TTC549 (cell line): ENCODE measurements at regions not wholly inside any gene's neighbourhood (a gene's known extent, or its start where the extent isn't known, plus 50 kb on each side); places are given as distances from the start of the nearest gene placed in this dataset.

Source experiments
- FAIRE-seq: peaks from 2 replicates; lab custom pipeline; 2012; peaks lifted over from hg19 to GRCh38; lab: Jason Lieb, UNC

DNA sequence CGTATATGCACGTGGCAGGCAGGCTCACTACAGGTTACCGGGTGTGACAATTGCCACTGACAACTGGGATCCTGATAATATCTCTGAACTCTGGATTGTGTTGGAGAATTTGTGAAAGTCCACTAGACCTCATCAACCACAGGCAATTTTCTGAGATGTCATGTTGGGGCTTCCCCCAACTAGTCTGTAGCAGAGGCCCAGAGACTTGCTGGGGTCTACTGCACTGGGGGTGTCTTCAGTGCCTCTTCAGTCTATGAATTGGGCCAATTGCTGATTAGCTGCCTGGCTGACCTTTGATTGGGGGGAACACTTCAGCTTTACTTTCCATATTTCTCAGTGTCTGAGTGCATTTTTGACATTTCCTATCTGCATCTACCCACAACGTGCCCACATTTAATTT lies 201.5 kb downstream of the MTX2 start:
- FAIRE-seq: no peak

DNA sequence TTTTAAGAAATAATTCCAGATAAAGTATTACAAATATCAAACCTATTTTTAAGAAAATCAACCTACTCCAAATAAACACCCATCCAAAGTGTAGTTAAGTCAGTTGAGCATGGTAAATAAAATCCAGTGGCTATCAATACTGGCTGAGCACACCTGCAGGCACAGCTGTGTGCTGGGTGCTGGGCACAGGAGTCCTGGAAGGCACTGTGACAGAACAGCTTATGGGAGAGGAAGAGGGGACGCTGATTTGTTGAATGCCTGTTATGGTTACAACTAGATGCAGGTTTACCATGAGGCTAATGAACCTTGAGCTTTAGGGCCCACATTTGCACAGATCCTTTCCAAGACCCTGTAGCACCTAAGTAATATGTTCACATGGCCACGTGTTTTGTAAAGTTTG lies 202.7 kb downstream of the MTX2 start:
- no peak for FAIRE-seq

DNA sequence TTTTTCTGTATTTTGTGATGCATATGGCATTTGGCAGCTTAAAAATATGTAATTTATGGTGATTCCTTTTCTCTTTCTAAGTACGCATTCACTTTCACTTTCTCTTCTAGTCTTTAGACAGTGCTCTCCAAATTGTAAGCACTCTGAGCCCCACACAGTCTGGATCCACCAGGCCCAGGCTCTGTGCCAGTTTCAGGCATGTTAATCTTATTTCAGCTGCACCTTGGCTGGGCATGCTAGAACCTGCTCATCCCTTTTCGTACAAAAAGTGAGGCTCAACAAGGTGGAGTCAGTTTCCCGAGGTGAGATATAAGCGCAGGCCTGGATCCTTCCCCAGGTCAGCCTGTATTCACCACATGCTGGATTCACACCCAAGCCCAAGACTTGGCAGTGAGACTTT lies 203.9 kb downstream of the MTX2 start:
- no peak for FAIRE-seq

DNA sequence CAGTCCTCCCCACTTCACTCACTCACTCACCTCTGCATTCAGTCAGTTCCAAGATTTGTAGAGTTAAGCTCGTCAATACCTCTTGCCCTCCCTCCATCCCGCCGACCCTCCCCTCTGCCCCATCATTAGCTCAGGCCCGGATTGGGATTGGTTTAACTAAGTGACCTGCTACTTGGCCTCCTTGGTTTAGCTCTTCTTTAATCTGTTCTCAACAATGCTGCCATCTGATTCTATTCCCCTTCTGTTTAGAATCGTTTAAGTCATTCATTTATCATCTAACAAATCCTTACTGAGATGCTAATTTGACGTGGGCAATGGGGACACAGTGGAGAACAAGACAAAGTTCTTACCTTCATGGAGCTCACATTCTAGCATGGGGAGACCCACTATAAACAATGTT lies 204.6 kb downstream of the MTX2 start:
- FAIRE-seq: no peak

DNA sequence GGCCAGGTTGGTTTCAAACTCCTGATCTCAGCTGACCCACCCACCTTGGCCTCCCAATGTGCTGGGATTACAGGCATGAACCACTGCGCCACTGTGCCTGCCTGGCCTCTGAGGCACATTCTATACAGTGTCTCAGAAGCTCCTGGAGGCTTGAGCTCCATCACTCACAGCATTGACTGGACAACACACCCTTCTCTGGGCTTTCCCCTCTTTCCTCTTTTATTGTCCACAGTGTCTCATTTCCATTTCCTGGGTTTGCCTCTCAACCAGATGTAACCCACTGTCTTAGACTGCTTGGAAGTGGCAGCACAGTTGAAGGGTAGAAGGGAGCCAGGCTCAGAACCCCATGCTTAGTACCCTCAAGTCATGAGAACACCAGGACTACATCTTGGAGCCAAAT lies 208.1 kb downstream of the MTX2 start:
- no peak for FAIRE-seq

DNA sequence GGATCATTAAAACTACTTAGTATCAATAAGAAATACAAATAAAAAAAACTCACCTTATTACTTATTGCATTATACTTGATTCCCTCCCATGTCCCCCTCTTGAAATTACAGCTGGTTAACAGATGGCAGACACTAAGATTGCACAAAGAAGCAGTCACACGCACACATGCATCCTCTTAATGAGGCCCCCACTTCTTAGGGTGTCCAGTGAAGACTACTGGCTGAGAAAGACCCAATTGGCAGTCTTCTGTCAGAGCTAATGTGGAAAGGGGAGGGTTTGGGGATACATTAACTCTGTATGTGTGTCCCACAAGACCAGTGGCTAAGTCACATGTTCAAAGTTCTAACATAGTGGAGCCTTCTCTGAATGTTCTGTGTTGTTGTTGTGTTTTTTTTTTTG lies 210.7 kb downstream of the MTX2 start:
- no peak for FAIRE-seq

DNA sequence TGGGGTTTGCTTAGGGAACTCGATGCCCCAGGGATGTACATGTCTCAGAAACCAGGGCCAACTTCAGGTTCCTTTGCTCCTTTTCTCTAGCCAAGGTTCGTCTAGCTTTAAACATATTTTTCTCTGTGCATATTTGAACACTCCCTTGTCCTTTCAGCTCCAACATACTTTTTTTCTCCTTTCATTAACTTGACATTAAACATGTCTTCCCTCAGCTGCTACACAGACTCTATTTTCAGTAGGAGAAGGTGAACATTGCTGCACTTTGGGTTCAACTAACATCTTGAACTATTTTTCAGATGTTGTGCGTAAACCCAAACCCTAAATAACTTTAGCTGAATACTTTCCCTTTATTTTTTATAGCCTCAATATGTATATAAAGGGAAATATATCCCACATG lies 212.9 kb downstream of the MTX2 start:
- no peak for FAIRE-seq

DNA sequence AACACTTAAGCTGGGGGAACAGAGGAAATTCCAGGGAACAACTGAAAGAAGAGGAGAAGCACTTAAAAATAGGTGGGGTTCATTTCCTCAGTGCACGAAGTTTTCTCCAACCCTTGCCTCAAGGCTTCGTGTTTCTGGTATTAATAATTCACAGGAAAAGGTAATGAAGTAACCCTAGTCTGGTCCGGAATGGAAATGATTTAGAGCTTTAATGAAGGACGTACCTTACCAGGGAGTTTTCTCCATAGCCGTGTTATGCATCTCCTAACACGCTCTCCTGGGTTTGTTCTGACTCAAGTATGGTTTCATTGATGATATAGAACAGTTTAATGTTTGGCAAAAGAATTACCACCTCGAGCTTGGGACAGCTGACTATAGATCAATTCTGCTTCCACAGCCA lies 214.2 kb downstream of the MTX2 start:
- no peak for FAIRE-seq

DNA sequence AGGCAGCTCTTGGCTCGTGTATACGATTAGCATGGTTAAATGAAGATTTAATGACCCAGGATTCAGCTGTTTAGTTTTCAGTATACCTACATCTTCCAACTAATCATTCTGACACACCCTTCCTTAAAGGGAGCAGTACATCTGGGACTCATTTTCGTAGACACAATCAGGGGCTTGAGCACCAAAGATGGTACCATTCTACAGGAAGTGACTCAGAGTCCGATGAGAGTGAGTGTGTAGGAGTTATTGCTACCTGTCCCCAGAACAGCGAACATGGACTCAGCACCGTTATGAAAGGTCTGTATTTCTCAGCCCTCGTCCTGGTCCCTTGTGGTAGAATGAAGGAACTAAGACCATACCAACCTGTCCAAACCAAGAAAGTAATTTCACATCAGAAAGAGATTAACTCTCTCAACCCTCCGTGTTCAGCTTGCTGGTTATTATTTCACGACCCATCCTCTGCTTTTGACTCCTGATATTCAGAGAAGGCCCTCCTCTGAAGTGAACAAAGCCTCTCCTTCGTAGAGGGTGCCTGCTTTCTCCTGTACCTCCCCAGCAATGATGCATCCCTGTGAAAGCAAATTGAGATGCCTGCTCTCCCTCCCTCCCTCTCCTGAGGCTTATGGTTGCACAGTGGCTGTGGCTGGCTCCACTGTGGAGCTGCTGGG lies 214.8 kb downstream of the MTX2 start:
- FAIRE-seq: no peak

DNA sequence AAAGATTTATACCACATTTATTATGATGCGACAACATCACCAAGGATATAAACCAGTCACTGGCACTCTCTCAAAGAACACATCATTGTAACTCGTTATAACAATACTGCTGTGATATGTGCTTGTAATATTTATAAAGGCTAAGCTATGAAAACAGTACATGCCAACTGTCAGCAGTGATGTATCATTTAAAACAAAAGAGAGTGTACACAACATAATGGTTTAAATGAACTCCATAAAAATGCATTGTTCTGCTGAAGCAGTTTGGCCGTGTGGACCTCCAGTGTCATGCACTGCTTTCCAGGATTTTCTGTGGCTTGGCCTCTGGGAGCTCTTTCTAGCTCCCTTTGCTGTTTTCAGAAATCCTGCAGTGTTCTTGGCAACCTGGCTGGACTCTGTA lies 215.6 kb downstream of the MTX2 start:
- FAIRE-seq: no peak

DNA sequence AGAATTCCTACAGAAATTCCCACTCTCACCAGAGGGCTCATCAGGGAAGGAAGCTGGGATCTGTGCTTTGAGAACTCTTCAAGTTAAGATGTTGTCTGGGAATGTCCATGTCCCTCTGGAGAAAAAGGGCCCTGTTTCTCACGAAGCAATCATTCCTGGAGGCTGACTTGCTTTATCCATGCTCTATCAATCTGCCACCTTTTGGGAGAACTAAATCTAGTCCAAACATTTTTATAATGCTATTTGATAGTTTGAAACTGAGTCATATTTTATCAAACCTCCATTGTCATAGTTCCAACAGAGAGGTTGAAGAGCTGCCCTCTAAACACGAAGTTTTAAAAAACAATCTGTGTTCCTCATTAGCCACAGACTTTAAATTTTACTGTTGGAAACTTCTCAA lies 219.2 kb downstream of the MTX2 start:
- FAIRE-seq: no peak

DNA sequence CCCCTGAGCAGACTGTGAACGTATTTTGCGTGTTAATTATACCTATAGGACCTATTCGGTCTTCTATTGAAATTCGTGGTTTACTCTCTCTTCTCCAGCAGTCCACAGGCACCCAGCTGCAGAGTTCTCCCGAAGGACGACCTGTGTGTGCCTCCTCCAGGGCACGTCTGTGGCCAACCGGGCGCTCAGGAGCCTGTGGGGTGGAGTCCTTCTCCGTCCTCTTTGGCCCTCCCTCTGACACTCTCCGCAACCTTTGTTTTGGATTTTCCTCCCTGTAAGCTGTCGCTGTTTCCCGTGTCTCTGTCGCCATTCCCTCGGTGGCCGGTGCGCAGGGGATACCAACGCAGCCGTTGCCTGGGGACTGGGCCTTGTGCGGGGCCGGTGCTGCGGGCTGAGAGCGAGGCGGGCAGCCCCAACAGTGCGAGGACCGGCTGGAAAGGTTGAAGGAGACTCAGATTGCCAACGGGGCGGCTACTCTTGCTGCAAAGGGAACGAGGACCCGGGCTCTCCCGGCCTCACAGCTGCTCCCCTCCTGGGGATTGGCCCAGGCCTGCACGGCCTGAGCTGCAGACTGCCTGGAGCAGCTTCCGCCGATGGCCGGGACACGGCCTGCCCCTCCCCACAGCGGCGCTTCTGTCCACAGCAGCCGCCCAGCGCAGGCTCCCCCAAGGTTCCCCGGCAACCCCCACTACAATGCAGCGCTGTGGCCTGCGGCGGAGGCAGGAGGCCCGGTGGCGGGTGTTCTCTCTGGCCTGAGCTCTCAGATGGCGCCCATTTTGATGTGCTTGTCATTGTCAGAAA lies 221.0 kb downstream of the MTX2 start:
- no peak for FAIRE-seq

DNA sequence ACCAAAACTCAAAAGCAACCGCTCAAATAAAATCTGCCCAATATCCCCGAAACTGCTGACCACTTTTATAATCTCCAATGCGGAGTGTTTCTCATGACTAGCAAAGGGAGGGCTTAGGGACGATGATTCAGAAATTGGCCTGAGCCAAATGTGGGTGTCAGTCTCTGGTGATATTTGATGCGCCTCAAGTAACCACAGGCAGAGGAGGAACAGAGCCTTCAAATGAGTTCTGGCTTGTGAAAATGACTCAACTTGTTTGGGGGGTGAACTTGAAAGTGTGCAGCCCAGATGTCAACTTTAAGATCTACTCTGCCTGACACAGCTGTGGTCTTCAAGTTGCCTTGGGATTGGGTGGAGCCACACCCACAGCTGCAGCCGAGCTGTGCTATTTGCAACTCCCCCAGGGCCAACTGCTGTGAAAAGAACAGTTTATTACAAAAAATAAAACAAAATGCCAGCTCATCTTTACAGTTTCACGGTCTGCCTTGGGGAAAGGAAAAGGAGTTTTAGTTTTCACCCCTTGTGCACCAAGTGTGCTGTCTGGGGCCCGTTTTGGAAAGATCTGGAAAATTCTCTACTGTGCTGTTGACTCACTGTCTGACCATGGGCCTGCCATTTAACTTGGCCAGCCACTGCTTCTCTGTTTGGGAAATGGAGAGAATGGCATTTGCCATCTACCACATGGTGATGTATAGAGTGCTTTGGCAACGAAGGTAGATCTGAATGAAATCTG lies 222.1 kb downstream of the MTX2 start:
- no peak for FAIRE-seq

DNA sequence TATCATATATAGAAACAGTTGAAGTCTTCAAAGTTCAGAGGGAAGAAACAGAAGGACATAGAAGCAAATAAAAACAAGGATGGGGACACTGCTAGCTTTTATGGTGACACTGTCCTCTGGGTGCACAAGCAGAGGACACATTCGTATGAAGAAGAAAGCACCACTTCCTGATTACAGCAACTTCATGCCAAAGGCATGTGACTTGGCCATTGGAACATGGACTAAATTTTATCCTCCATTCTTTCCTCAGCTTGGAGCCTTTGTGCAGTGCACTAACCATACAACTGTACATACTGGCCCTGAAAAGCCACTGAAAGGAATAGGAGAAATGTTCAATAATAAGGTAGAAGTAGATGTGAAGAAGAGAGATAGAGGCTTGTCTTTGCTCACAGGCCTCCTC lies 223.3 kb downstream of the MTX2 start:
- no peak for FAIRE-seq

DNA sequence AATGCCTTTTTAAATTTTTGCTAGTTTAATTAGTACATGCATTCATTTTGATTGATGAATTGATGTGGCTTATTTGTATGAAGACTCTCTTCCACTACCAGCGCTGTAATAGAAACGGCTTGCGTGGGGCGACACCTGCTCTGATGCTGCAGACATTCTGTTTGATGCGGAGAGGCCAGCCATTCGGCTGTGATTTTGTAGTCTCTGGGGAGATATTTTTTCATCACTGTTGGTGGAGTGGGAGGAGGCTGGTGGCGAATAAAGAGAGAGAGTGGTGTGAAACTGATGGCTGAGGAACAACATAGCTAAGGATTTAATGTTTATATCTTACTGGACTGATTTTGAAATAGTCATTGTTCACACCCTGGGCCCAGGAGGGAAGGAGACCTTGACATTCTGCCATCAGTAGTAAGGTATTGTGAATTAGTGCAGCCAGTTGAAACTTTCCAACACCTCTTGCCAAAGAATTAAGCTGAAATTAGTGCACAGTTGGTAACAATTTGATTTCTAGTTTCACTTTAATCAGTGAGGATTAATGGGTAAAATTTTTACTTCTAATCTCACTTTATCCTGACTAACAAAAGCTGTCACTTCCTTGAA lies 224.1 kb downstream of the MTX2 start:
- no peak for FAIRE-seq

DNA sequence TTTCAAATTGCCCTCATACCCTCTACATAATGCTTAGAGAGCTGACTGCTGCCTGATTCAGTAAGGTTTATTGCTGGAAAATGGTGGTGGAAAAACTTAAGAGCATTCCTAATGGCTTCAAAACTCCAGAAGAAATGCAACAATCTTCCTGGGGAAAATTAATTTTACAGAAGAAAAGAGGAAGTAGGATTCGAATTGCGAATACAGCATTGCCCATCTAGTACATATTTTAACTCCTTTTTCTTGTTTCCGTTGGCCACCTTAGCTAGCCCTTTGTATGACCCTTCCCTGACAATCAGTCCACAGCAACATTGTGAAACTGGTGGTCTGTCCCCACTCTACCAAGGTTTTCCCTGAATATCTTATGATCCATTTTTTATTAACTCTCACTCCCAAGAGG lies 224.7 kb downstream of the MTX2 start:
- FAIRE-seq: no peak

DNA sequence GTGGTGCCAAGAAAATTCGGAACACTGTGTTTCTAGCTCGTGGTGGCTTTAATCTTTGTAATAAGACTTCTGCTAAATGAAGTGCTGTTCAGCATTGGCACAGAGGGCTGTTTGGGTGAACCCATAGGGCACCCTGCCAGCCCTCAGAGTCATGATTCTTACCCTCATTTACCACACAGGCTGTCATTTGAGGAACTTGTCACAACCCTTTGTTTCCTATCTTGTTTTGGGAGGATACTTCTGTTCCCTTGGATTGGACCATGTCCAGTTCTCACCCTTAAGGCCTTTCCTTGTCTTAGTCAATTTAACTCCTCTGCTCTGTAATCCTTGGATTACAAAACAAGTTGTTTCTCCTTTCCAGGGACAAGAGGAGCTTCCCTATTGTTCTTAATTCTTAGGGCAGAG lies 225.7 kb downstream of the MTX2 start:
- FAIRE-seq: no peak

DNA sequence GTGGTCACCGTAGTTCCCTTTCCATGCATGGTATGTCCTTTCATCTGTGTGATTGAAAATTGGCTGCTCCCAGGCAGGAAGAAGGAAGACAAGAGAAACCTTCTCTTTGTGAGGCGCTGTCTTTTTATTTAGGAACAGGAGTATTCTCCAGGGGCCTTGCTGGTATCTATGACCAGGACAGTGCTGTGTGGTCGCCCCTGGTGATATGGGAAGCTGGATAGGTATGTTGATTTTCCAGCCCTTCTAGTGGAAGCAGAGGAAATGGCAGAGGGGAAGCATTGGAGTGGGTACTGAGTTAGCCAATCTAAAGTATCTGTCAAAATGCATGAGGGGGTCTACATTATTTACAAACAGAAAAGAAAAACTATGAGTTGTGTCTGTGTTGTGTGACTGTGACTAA lies 226.6 kb downstream of the MTX2 start:
- no peak for FAIRE-seq

DNA sequence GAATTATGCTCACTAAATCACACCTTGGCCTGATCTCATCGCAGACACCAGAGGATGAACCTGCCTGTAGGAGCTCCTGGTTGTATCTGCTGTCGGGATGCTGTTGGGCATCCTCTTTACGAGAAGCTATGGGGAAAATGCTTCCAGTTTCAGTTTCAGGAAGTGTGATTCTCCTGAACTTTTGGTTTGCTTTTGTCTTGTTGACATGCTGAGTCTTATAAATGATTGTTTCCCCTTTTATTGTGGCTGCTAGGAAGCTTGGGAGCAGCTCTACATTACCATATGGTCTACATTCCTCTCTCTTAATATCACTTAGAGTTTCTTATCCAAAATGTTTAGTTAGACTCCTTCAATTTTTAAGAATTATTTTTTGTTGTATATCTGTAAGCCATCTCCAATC lies 227.5 kb downstream of the MTX2 start:
- no peak for FAIRE-seq

DNA sequence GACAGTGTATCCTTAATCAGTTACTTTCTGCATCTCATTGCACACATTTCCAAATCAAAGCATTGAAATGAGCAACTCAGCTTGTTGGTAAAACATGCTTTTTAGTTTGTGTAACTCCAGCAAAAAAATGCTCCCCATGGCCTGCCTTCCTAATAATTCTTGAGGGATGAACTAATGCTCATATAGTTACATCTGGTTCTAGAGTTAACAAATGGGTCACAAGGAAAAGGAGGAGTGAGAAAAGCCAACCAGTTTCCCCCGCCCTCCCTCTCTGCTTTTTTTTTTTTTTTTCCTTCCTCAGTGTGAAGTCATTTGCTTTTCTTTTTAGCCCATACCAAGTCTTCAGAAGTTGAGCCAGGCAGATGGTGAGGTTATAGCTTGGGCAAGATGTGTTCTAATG lies 231.7 kb downstream of the MTX2 start:
- FAIRE-seq: no peak

DNA sequence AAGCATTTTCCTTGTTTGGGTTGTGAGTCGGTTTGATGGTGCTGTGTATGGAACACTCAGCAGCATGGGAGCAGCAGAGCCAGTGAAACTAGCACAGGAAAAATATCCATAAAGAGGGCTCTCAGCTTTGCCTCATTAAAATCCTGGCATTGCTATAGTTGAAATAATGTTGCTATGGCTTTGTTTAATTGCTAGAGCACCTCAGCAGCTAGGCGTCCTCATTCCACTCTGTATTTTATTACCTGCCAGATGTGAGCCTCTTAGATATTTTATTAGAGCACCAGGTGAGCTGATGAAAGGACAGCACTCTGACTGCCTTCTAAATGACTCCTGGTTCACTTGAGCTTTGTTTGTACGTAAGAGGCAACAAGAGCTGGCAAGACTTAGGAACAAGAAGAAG lies 232.4 kb downstream of the MTX2 start:
- no peak for FAIRE-seq

DNA sequence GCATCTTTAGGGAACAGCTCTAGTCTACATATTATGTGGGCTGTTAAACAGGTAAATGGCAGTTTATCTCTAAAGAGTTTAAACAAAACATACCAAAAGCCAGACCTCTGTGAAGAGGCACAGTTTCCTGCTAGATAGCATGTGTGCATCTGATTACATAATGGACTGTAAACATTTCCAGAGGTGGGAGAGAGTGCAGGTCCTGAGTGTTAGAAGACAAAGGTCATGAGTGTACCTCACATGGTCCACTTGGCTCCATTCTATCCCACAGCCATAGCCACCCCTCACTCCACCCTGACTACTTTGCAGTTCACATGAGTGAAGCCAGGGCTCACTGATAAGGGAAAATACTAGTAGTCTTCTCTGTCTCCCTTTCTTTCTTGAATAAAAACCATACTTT lies 233.4 kb downstream of the MTX2 start:
- no peak for FAIRE-seq

DNA sequence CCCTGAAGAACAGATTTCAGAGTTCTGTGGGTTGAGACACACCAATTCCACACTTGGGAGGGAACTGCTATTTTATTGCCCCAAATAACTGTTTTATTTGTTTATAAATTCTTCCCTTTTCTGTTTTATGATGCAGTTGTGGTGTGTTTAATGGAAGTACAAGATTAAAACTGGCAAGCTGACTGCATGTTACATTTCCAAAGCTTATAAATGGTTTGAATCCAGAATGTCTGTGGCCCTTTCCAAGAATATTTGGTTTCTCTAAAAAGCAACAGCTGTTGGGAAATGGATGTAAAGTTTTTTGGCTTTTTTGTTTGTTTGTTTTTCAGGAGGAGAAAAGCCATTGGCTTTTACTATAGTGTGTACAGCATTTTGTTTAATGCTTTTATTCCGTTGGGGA lies 234.5 kb downstream of the MTX2 start:
- no peak for FAIRE-seq
